ENCODE measurements at regions not wholly inside any gene's neighbourhood (a gene's known extent, or its start where the extent isn't known, plus 50 kb on each side); places are given as distances from the start of the nearest gene placed in this dataset.

DNA sequence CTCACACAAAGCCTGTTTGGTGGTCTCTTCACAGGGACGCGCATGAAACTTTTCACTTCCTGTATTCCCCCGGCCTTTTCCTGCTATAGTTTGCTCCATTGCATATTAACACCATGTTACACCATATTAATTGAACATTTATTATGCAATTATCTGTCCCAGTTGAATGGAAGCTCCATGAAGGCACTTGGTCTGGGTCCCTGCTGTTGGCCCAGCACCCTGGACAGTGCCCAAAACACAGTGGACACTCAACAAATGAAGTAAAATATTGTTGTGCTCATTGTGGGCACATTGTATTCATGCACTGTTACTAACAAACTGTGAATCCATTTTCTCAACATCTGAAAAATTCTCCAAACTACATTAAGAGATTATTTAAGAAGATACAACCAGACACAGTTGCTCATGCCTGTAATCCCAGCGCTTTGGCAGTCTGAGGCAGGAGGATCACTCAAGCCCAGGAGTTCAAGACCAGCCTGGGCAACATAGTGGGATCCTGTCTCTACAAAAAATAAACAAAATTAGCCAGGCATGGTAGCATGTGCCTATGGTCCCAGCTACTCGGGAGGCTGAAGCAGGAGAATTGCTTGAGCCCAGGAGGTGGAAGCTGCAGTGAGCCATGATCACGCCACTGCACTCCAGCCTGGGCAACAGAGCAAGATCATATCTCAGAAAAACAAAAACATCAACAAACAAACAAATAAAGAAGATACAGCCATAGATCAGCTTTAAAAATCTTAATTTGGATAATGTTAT, 292.7 kb upstream of the TENM3 start:
- H3K4me3 ChIP-seq (ENCODE audit: low read length), result no peak overlapping the region
- DNase-seq, result no peak

DNA sequence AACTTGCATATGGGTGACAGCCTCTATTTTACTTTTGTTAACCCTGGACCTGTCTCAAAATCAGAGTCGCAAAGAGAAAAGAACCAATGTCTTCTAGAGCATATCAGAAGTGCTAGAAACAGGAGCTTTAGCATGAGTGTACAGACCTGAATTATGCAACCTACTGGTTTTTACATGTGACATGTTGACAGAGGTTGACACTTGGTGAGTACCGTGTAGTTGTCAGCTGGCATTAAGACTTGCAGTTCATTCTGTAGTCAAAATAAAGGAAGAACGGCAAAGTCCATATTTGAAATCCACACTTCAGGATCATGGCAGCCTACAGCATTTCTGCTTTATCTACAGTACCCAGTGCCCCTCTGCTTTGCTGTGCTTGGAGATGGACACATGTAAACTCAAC, 291.9 kb upstream of the TENM3 start:
- Histone ChIP-seq H3K27me3 (ENCODE audit: control insufficient read depth, insufficient read depth, low read length) (peaks cover 2% of the 10 kb centered on the region), H3K27ac (ENCODE audit: low read length) (no peak overlapping the region), H3K9me3 (replicated peaks; ENCODE audit: control insufficient read depth, low read depth, low read length) (no peaks in the 10 kb centered on the region), H3K36me3 (ENCODE audit: control insufficient read depth, insufficient read depth, low read length) (no peaks in the 10 kb centered on the region), H3K4me3 (ENCODE audit: low read length) (no peak overlapping the region), H3K4me1 (ENCODE audit: control insufficient read depth, insufficient read depth, low read length) (no peaks in the 10 kb centered on the region)
- DNase-seq, result no peak
- WGBS (ENCODE audit: insufficient coverage), result 80% methylated on average over 1 of the region's 3 CpGs

More for the DNA sequence above, 292.7 kb upstream of the TENM3 start:
- no peaks in the 10 kb centered on the region for H3K36me3 ChIP-seq (ENCODE audit: control insufficient read depth, insufficient read depth, low read length)
- H3K9me3 ChIP-seq (replicated peaks; ENCODE audit: control insufficient read depth, low read depth, low read length), result no peaks in the 10 kb centered on the region
- H3K4me1 ChIP-seq (ENCODE audit: control insufficient read depth, insufficient read depth, low read length), result no peaks in the 10 kb centered on the region
- H3K27me3 ChIP-seq (ENCODE audit: control insufficient read depth, insufficient read depth, low read length), result peaks cover 2% of the 10 kb centered on the region
- H3K27ac ChIP-seq (ENCODE audit: low read length), result no peak overlapping the region
- 78% methylated on average over 4 of the region's 6 CpGs for WGBS (ENCODE audit: insufficient coverage)

DNA sequence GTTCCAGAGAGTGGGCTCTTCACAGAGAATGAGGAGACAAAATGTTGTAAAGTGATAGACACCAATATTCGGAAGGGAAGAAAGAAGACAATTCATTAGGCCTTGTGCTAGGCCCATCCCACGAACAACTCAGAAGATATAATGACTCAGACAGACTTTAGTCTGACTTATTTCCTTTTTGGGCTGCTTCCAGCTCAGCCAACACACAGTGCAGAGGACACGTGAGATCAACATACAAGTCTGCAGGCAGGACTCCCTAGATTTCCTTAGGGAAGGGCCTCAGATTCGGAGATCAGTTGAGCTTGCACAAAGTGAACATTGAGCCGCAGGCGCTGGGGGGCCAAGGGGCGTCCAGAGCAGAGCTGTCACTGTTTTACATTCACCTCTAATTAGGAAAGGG, 290.7 kb upstream of the TENM3 start:
- peak; percentile 86 for DNase-seq
- peaks cover 4% of the 10 kb centered on the region for H3K4me1 ChIP-seq (ENCODE audit: control insufficient read depth, insufficient read depth, low read length)
- H3K27ac ChIP-seq (ENCODE audit: low read length), result no peak overlapping the region
- peaks cover 2% of the 10 kb centered on the region for H3K27me3 ChIP-seq (ENCODE audit: control insufficient read depth, insufficient read depth, low read length)
- H3K36me3 ChIP-seq (ENCODE audit: control insufficient read depth, insufficient read depth, low read length), result no peaks in the 10 kb centered on the region
- H3K4me3 ChIP-seq (ENCODE audit: low read length), result no peak overlapping the region
- no peaks in the 10 kb centered on the region for H3K9me3 ChIP-seq (replicated peaks; ENCODE audit: control insufficient read depth, low read depth, low read length)
- 22% methylated on average over 6 of the region's 7 CpGs for WGBS (ENCODE audit: insufficient coverage)

DNA sequence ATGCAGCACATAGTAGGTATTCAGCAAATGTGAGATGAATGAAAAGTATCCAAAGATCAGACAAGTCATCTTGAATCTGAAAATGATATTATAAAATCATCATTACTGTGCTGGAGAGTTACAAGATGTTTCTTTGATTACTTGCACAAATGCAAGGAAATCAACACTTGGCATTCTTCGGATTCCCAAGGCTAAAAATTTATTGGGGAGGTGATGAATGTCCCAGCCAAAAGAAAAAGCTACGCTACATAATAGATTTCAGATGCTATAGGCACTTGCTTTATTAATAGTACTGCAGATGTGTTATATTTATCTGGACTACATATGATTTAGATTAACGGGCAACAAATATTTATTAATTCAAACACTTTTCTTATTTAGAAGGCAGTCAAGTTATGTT, 286.7 kb upstream of the TENM3 start:
- Histone ChIP-seq H3K4me3 (ENCODE audit: low read length) (no peak overlapping the region), H3K4me1 (ENCODE audit: control insufficient read depth, insufficient read depth, low read length) (peaks cover 8% of the 10 kb centered on the region), H3K9me3 (replicated peaks; ENCODE audit: control insufficient read depth, low read depth, low read length) (no peaks in the 10 kb centered on the region), H3K27ac (ENCODE audit: low read length) (no peak overlapping the region), H3K27me3 (ENCODE audit: control insufficient read depth, insufficient read depth, low read length) (peaks cover 2% of the 10 kb centered on the region), H3K36me3 (ENCODE audit: control insufficient read depth, insufficient read depth, low read length) (no peaks in the 10 kb centered on the region)
- WGBS (ENCODE audit: insufficient coverage), result no CpG with 5 or more reads among the region's 3 CpGs
- peak; percentile 58 for DNase-seq

DNA sequence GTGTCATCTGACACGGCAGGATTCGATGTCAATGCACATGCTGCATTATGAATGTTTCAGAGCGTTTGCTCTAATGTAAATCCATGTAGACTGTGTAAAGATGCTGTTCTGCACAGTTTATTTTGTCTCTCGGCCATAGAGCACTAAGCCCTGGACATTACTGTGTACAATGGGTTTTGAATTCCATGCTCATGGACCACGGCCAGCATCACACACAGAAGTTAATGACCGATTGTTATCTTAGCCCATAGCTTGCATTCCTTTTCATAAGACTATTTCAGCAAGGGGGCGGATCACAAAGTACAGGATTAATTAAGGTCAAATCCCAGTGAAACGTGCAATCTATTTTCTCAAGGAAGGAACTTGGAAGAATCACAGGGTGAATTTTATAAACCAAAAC, 286.1 kb upstream of the TENM3 start:
- H3K4me1 ChIP-seq (ENCODE audit: control insufficient read depth, insufficient read depth, low read length), result peaks cover 8% of the 10 kb centered on the region
- DNase-seq, result peak; percentile 76
- H3K36me3 ChIP-seq (ENCODE audit: control insufficient read depth, insufficient read depth, low read length), result no peaks in the 10 kb centered on the region
- 7% methylated on average over 3 of the region's 8 CpGs for WGBS (ENCODE audit: insufficient coverage)
- H3K27me3 ChIP-seq (ENCODE audit: control insufficient read depth, insufficient read depth, low read length), result peaks cover 2% of the 10 kb centered on the region
- no peaks in the 10 kb centered on the region for H3K9me3 ChIP-seq (replicated peaks; ENCODE audit: control insufficient read depth, low read depth, low read length)
- no peak overlapping the region for H3K27ac ChIP-seq (ENCODE audit: low read length)
- no peak overlapping the region for H3K4me3 ChIP-seq (ENCODE audit: low read length)

DNA sequence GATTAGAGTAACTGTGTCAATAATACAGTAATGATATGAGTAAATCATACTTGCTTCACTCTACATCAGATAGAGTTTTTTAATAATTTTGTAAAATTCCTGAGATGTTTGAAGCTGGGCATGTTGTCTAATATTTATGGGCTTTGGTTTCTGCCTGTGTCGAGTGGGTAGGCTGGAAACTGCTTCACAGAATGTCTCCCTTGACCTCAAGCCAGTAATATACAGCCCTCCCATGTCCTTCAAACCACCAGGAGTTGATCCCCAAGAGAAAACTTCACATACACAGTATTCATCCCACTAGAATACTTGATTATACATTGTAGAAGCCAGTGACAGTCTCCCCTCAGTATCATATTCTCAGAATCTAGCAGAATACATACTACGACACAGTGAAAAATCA, 284.8 kb upstream of the TENM3 start:
- Histone ChIP-seq H3K4me3 (ENCODE audit: low read length) (no peak overlapping the region), H3K9me3 (replicated peaks; ENCODE audit: control insufficient read depth, low read depth, low read length) (no peaks in the 10 kb centered on the region), H3K36me3 (ENCODE audit: control insufficient read depth, insufficient read depth, low read length) (no peaks in the 10 kb centered on the region), H3K27ac (ENCODE audit: low read length) (no peak overlapping the region), H3K27me3 (ENCODE audit: control insufficient read depth, insufficient read depth, low read length) (peaks cover 2% of the 10 kb centered on the region), H3K4me1 (ENCODE audit: control insufficient read depth, insufficient read depth, low read length) (peaks cover 10% of the 10 kb centered on the region)
- WGBS (ENCODE audit: insufficient coverage), result no CpG with 5 or more reads among the region's 2 CpGs
- no peak for DNase-seq

DNA sequence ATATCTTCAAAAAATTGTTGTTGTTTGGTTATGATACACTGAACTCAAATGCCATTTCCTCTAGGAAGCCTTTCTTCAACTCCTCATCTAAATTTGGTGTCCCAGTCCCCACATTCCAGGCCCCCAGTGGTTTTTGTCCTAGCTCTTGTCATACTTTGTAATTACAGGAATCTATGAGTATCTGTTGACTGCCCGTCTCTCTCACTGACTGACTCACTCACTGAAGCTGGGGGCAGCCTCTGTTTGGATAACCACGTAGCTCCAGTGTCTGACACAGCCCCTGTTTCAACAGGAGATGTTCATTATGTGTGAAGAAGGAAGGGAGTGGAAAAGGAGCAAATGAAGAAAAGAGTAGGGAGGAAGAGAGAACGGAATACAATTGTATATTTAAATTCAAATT, 284.1 kb upstream of the TENM3 start:
- WGBS (ENCODE audit: insufficient coverage), result 80% methylated on average over 1 of the region's 3 CpGs
- no peaks in the 10 kb centered on the region for H3K9me3 ChIP-seq (replicated peaks; ENCODE audit: control insufficient read depth, low read depth, low read length)

DNA sequence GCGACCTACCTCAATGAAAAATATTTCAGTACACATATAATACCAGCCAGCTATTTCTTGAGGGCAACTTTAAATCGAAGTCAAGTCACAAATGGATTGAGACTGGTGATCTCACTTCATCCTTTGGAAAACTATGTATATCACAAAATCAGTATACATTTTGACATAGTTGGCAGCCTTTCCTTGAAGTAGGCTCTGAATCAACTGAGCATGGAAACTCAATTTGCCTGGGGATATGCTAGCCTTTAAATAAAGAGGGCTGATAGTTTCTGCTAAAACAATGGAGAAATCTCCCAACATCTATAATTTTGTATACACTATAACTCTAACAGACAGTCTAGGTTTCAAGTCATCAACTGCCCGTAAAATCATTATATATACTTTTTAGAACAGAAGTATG, 282.8 kb upstream of the TENM3 start:
- whole genome bisulfite sequencing (ENCODE audit: insufficient coverage), result no CpG with 5 or more reads among the region's 3 CpGs

More for the DNA sequence above, 284.1 kb upstream of the TENM3 start:
- Histone ChIP-seq H3K27ac (ENCODE audit: low read length) (no peak overlapping the region), H3K4me3 (ENCODE audit: low read length) (no peak overlapping the region), H3K4me1 (ENCODE audit: control insufficient read depth, insufficient read depth, low read length) (peaks cover 10% of the 10 kb centered on the region), H3K27me3 (ENCODE audit: control insufficient read depth, insufficient read depth, low read length) (peaks cover 2% of the 10 kb centered on the region), H3K36me3 (ENCODE audit: control insufficient read depth, insufficient read depth, low read length) (no peaks in the 10 kb centered on the region)
- DNase-seq, result no peak

DNA sequence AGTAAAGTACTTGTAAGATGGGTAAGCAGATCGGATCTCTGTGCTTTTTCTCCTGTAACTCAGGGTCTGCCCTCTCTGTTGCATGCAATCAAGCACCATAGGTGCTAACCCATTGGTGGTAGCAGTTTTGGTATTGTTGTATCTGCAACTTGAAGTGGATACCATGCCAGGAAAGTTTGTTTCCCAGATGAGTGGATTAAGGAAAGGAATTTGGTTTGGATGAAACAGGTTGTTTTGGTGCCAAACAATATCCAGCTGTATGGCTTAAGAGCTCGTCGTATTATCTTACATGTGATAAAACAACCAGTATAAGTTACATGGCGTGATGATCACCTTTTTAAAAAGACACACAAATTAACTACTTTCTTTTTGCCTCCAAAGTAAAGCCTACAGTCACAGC, 280.9 kb upstream of the TENM3 start:
- Histone ChIP-seq H3K4me1 (ENCODE audit: control insufficient read depth, insufficient read depth, low read length) (peaks cover 8% of the 10 kb centered on the region), H3K27ac (ENCODE audit: low read length) (no peak overlapping the region), H3K9me3 (replicated peaks; ENCODE audit: control insufficient read depth, low read depth, low read length) (no peaks in the 10 kb centered on the region), H3K4me3 (ENCODE audit: low read length) (no peak overlapping the region), H3K27me3 (ENCODE audit: control insufficient read depth, insufficient read depth, low read length) (no peaks in the 10 kb centered on the region), H3K36me3 (ENCODE audit: control insufficient read depth, insufficient read depth, low read length) (no peaks in the 10 kb centered on the region)
- no CpG with 5 or more reads among the region's 4 CpGs for WGBS (ENCODE audit: insufficient coverage)
- DNase-seq, result peak; percentile 82

More for the DNA sequence above, 282.8 kb upstream of the TENM3 start:
- peaks cover 10% of the 10 kb centered on the region for H3K4me1 ChIP-seq (ENCODE audit: control insufficient read depth, insufficient read depth, low read length)
- peaks cover 1% of the 10 kb centered on the region for H3K27me3 ChIP-seq (ENCODE audit: control insufficient read depth, insufficient read depth, low read length)
- H3K36me3 ChIP-seq (ENCODE audit: control insufficient read depth, insufficient read depth, low read length), result no peaks in the 10 kb centered on the region
- H3K9me3 ChIP-seq (replicated peaks; ENCODE audit: control insufficient read depth, low read depth, low read length), result no peaks in the 10 kb centered on the region
- DNase-seq, result no peak
- H3K4me3 ChIP-seq (ENCODE audit: low read length), result no peak overlapping the region
- no peak overlapping the region for H3K27ac ChIP-seq (ENCODE audit: low read length)

DNA sequence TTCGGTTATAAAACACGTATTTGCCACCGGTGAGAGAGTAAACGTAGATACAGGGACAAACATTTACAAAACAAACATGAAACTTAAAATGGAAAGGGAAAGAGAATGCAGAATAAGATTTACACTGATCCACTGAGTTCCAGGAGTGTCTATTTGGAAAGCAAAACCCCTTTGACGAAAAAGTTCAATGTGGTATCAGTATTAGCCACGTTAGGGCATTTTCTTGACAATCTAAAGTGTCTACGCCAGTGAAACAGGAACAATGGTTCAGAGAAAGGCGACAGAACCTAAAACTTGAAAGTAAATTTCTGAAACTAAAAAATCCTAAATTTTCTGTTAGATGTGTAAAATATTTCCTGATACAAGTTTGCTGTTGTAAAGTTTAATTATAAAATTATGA, 278.5 kb upstream of the TENM3 start:
- DNase-seq, result no peak
- no peaks in the 10 kb centered on the region for H3K36me3 ChIP-seq (ENCODE audit: control insufficient read depth, insufficient read depth, low read length)
- no peak overlapping the region for H3K4me3 ChIP-seq (ENCODE audit: low read length)
- no peaks in the 10 kb centered on the region for H3K27me3 ChIP-seq (ENCODE audit: control insufficient read depth, insufficient read depth, low read length)
- H3K4me1 ChIP-seq (ENCODE audit: control insufficient read depth, insufficient read depth, low read length), result peaks cover 8% of the 10 kb centered on the region
- no peaks in the 10 kb centered on the region for H3K9me3 ChIP-seq (replicated peaks; ENCODE audit: control insufficient read depth, low read depth, low read length)
- H3K27ac ChIP-seq (ENCODE audit: low read length), result no peak overlapping the region
- WGBS (ENCODE audit: insufficient coverage), result 78% methylated on average over 2 of the region's 8 CpGs

Measured in muscle of leg (tissue), 3 donors.